ENCODE measurements at regions not wholly inside any gene's neighbourhood (a gene's known extent, or its start where the extent isn't known, plus 50 kb on each side); places are given as distances from the start of the nearest gene placed in this dataset.

DNA sequence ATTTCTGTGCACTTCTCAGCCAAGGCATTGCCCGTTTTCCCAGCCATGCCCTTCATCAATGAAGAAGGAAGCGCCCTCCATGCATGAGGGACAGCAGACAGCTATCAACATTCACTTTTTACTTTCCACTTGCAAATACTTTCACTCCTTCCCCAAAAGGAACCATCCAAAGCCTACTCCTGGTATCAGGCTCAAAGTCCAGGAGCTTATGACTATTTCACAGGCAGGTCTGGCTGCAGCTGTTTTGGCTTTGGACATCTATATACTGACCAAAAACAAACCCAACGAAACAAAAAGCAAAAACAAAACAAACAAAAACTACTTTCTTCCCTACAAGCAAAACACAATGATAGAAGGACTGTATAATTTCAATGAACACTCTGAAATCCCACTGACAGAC lies 825.1 kb downstream of the RNF144A start:
- Histone ChIP-seq H3K4ac (ENCODE audit: low read depth, low read length) (no peak overlapping the region), H3K14ac (ENCODE audit: insufficient read depth, low read length) (no peak overlapping the region), H3K9me3 (ENCODE audit: control insufficient read depth, low read depth, low read length) (no peaks in the 10 kb centered on the region), H4K8ac (replicated peaks; ENCODE audit: insufficient read length, low read depth, low read length) (no peak overlapping the region), H3K79me2 (ENCODE audit: insufficient read depth, low read length) (no peaks in the 10 kb centered on the region), H2AK5ac (ENCODE audit: insufficient read length, low read length) (no peak overlapping the region), H4K91ac (ENCODE audit: insufficient read length, low read depth, low read length) (no peak overlapping the region), H2BK5ac (ENCODE audit: insufficient read length, low read length) (no peak overlapping the region), H4K5ac (ENCODE audit: insufficient read length, low read depth, low read length) (no peak overlapping the region), H3K23ac (ENCODE audit: insufficient read length, low read depth, low read length) (no peak overlapping the region), H2BK120ac (ENCODE audit: low read depth, low read length, poor library complexity, severe bottlenecking) (no peak overlapping the region), H3K79me1 (ENCODE audit: insufficient read depth, low read depth, low read length, poor library complexity, severe bottlenecking) (no peaks in the 10 kb centered on the region), H2BK12ac (ENCODE audit: insufficient read length, low read depth, low read length) (no peak overlapping the region), H2AFZ (ENCODE audit: low read length) (no peak overlapping the region), H3K9ac (ENCODE audit: extremely low read depth, insufficient read length, low read length) (no peak overlapping the region), H3K4me2 (ENCODE audit: insufficient read depth, insufficient read length, low read length) (no peak overlapping the region), H3T11ph (ENCODE audit: low read length) (no peak overlapping the region), H3K56ac (ENCODE audit: insufficient read length, low read depth, low read length) (no peak overlapping the region), H4K20me1 (ENCODE audit: control insufficient read depth, insufficient read depth, insufficient read length) (no peaks in the 10 kb centered on the region), H3K23me2 (ENCODE audit: insufficient read length, low read depth, low read length, poor library complexity, severe bottlenecking) (no peaks in the 10 kb centered on the region), H3K4me1 (ENCODE audit: insufficient read depth, low read length) (no peaks in the 10 kb centered on the region; the same call in 1 of the 2 replicates), H2BK15ac (ENCODE audit: low read depth, low read length) (no peak overlapping the region), H3K27ac (ENCODE audit: insufficient read length, low read depth, low read length) (no peak overlapping the region), H3K18ac (ENCODE audit: insufficient read length, low read depth, low read length) (no peak overlapping the region), H3K27me3 (ENCODE audit: insufficient read depth, low read length) (no peaks in the 10 kb centered on the region), H2BK20ac (ENCODE audit: low read depth, low read length, poor library complexity, severe bottlenecking) (no peak overlapping the region)
- Mint-ChIP-seq H3K4me3 (no peak overlapping the region), H3K36me3 (ENCODE audit: insufficient read depth in 1 of 3, low read depth in 3 of 3) (peaks cover 0 to 3% (median 0%) of the 10 kb centered on the region in 3 experiments; a peak in 3 of 7 replicates), H3K27me3 (ENCODE audit: low read depth) (no peaks in the 10 kb centered on the region; the same call in 1 of the 2 replicates), H3K27ac (no peak overlapping the region), H3K4me1 (peaks cover 8 to 9% of the 10 kb centered on the region in 2 experiments), H3K9me3 (peaks cover 0 to 4% of the 10 kb centered on the region in 2 experiments; a peak in 2 of 5 replicates)
- no peak for DNase-seq
- WGBS (ENCODE audit: extremely low coverage, insufficient read length, low lambda C conversion rate), result no CpG with 5 or more reads among the region's 3 CpGs
- TF ChIP-seq, protein P1, sequence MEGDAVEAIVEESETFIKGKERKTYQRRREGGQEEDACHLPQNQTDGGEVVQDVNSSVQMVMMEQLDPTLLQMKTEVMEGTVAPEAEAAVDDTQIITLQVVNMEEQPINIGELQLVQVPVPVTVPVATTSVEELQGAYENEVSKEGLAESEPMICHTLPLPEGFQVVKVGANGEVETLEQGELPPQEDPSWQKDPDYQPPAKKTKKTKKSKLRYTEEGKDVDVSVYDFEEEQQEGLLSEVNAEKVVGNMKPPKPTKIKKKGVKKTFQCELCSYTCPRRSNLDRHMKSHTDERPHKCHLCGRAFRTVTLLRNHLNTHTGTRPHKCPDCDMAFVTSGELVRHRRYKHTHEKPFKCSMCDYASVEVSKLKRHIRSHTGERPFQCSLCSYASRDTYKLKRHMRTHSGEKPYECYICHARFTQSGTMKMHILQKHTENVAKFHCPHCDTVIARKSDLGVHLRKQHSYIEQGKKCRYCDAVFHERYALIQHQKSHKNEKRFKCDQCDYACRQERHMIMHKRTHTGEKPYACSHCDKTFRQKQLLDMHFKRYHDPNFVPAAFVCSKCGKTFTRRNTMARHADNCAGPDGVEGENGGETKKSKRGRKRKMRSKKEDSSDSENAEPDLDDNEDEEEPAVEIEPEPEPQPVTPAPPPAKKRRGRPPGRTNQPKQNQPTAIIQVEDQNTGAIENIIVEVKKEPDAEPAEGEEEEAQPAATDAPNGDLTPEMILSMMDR (conservative IDR thresholded peaks at IDR 0.05), result no peak

All from H9 (cell line).